ENCODE measurements at regions not wholly inside any gene's neighbourhood (a gene's known extent, or its start where the extent isn't known, plus 50 kb on each side); places are given as distances from the start of the nearest gene placed in this dataset.

DNA sequence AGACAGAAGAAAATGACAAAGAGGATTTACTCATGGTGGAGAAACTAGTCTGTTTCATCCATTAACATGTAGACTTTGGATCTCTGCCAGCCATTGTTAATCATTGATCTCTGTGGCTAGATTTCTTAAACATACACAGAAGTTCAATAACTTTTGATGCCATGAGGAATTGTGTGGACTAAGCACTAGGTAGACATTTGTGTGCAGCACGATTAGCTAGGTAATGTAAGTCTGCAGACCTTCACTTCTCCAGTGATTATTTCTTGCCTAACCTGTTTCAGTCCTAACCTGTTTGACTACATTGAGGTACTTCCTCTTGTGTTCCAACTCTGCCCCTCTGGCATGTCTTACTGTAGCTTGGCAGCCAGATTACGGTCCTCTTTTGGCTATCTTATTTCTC, 928.5 kb upstream of the ROBO1 start:
- no peak for DNase-seq (ENCODE audit: low spot score in 2 of 2)
- no peak overlapping the region for H3K4me3 ChIP-seq (ENCODE audit: low read depth, poor library complexity, severe bottlenecking)
- 23 to 42% methylated on average over 2 of the region's 2 CpGs for WGBS, 2 donors
- intact Hi-C loops (cut with DNase I; ENCODE audit: low total_unique reads) = loop anchor here (10.0 kb wide), 1 partner anchor 1171 kb away; no protein-coding TSS in a partner anchor
- TF ChIP-seq POLR2A (IDR thresholded peaks at IDR 0.05) (no peak), CTCF (IDR thresholded peaks at IDR 0.05) (no peak)

DNA sequence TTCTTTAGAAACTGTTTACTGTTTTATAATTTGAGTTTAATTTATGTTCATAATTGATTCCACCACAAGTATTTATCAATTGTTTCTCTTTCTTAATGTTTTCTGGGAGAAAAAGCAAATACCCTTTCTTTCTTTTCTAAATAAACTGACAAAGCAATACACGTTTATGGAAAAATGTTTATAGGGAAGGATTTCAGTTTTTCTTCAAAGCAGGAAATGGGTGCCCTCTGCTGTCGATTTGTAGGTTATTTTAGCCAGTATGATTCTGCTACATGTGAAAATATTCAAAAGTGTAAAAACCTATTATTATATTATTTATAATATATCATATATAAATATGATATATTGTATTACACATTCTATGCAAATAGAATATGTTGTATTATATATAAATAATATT, 921.0 kb upstream of the ROBO1 start:
- TF ChIP-seq POLR2A (IDR thresholded peaks at IDR 0.05) (no peak), CTCF (IDR thresholded peaks at IDR 0.05) (no peak)
- intact Hi-C loops (cut with DNase I; ENCODE audit: low total_unique reads) = no loop called here
- 0 to 3% methylated on average over 2 of the region's 2 CpGs for WGBS, 2 donors
- no peak overlapping the region for H3K4me3 ChIP-seq (ENCODE audit: low read depth, poor library complexity, severe bottlenecking)
- DNase-seq (ENCODE audit: low spot score in 2 of 2) = no peak

- TF ChIP-seq POLR2A (IDR thresholded peaks at IDR 0.05) = no peak
- no peak for TF ChIP-seq CTCF (IDR thresholded peaks at IDR 0.05)
- intact Hi-C loops (cut with DNase I; ENCODE audit: low total_unique reads) = no loop called here
- no peak for DNase-seq (ENCODE audit: low spot score in 2 of 2)
- H3K4me3 ChIP-seq (ENCODE audit: low read depth, poor library complexity, severe bottlenecking) = no peak overlapping the region
- WGBS, 2 donors = 69 to 71% methylated on average over 1 of the region's 1 CpG
Measured at GRCh38 chr3:80682951-80683350, 915.2 kb upstream of the ROBO1 start.

GRCh38 chr3:80682235-80682634, 914.4 kb upstream of the ROBO1 start:
- intact Hi-C loops (cut with DNase I; ENCODE audit: low total_unique reads) = no loop called here
- TF ChIP-seq CTCF (IDR thresholded peaks at IDR 0.05) (no peak), POLR2A (IDR thresholded peaks at IDR 0.05) (no peak)
- no peak for DNase-seq (ENCODE audit: low spot score in 2 of 2)
- no peak overlapping the region for H3K4me3 ChIP-seq (ENCODE audit: low read depth, poor library complexity, severe bottlenecking)

- no peak overlapping the region for H3K4me3 ChIP-seq (ENCODE audit: low read depth, poor library complexity, severe bottlenecking)
- WGBS, 2 donors = 49 to 56% methylated on average over 6 of the region's 6 CpGs
- DNase-seq (ENCODE audit: low spot score in 2 of 2) = no peak
- TF ChIP-seq CTCF (IDR thresholded peaks at IDR 0.05) (no peak), POLR2A (IDR thresholded peaks at IDR 0.05) (no peak)
- intact Hi-C loops (cut with DNase I; ENCODE audit: low total_unique reads) = no loop called here
Measured at GRCh38 chr3:80677796-80678195, 910.0 kb upstream of the ROBO1 start.

DNA sequence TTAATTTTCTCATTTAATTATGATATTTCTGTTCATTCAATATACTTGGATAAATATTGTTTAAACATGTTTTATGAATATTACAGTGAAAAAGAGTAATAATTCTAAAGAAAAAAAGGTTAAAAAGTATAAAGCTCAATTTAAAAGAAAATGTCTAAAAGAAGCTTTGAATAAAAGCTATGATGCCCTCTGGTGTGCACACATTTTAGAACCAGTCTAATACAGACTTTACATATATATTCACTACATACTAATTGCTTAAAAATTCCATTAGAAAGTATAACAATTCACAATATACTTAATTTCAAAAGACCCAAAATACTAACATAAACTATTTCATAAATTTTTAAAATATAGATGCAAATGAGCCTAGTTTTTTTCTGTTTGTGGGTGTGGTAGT, 909.1 kb upstream of the ROBO1 start:
- intact Hi-C loops (cut with DNase I; ENCODE audit: low total_unique reads) = no loop called here
- no peak for TF ChIP-seq POLR2A (IDR thresholded peaks at IDR 0.05)
- no peak for TF ChIP-seq CTCF (IDR thresholded peaks at IDR 0.05)

More for the DNA sequence above, 909.1 kb upstream of the ROBO1 start:
- no peak overlapping the region for H3K4me3 ChIP-seq (ENCODE audit: low read depth, poor library complexity, severe bottlenecking)
- DNase-seq (ENCODE audit: low spot score in 2 of 2) = no peak
